Right lobe of liver (tissue), 4 donors: ENCODE measurements at regions not wholly inside any gene's neighbourhood (a gene's known extent, or its start where the extent isn't known, plus 50 kb on each side); places are given as distances from the start of the nearest gene placed in this dataset.

Experiments used
- POLR2A ChIP-seq: fragments of 450-650 bp; IDR thresholded peaks from one replicate; pipeline ENCODE4 v1.6.1; 2017; ENCODE audit warnings: antibody characterized with exemption, mild to moderate bottlenecking
- TF ChIP-seq, protein P1 (sequence below), 4 donors: fragments of 200-600 bp in 3 of 4; fragments of 450-650 bp in 1 of 4; IDR thresholded peaks; one replicate each; pipeline versions ENCODE4 v1.5.1 to v1.8.0; 2016 to 2022; ENCODE audit warnings: antibody characterized with exemption in 4 of 4, mild to moderate bottlenecking in 2 of 4
- donor health status: DM: no; HTN: no; CAD: no.
- donor health status: DM: no; HTN: no; CAD: no.
- donor health status: DM: no; HTN: yes; CAD: no.

DNA sequence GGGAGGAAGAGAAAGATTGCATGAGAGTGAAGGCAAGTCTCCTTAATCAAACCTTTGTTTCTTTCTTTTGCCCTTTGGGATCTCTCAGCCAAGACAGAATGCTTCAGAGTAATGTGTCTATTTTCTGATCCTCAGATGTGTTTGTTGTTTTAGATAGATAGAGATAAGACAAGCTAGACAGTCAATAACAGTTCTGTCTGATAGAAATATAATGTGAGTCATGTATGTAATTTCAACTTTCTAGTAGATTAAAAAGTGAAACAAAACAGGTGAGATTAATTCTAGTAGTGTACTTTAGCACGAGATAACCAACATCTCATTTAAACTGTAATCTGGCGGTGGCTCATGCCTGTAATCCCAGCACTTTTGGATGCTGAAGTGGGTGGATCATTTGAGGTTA, 159.2 kb downstream of the GATA3 start:
- TF ChIP-seq, protein P1, sequence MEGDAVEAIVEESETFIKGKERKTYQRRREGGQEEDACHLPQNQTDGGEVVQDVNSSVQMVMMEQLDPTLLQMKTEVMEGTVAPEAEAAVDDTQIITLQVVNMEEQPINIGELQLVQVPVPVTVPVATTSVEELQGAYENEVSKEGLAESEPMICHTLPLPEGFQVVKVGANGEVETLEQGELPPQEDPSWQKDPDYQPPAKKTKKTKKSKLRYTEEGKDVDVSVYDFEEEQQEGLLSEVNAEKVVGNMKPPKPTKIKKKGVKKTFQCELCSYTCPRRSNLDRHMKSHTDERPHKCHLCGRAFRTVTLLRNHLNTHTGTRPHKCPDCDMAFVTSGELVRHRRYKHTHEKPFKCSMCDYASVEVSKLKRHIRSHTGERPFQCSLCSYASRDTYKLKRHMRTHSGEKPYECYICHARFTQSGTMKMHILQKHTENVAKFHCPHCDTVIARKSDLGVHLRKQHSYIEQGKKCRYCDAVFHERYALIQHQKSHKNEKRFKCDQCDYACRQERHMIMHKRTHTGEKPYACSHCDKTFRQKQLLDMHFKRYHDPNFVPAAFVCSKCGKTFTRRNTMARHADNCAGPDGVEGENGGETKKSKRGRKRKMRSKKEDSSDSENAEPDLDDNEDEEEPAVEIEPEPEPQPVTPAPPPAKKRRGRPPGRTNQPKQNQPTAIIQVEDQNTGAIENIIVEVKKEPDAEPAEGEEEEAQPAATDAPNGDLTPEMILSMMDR (IDR thresholded peaks at IDR 0.05): no peak
- TF ChIP-seq POLR2A: no peak
